ENCODE measurements at regions not wholly inside any gene's neighbourhood (a gene's known extent, or its start where the extent isn't known, plus 50 kb on each side); places are given as distances from the start of the nearest gene placed in this dataset.

- DNase-seq (ENCODE audit: low read depth), result no peak
- no peak overlapping the region for H3K4me3 ChIP-seq (ENCODE audit: control insufficient read depth, low read depth, low read length)
- no peak for TF ChIP-seq CTCF (conservative IDR thresholded peaks at IDR 0.05; ENCODE audit: control insufficient read depth, insufficient read depth, low read depth, low read length)
Observed at GRCh38 chr2:181252262-181253148, 204.7 kb upstream of the ITGA4 start.

GRCh38 chr2:181253438-181253837 lies 203.7 kb upstream of the ITGA4 start:
- DNase-seq (ENCODE audit: low read depth), result peak; percentile 11
- TF ChIP-seq CTCF (conservative IDR thresholded peaks at IDR 0.05; ENCODE audit: control insufficient read depth, insufficient read depth, low read depth, low read length), result no peak
- no peak overlapping the region for H3K4me3 ChIP-seq (ENCODE audit: control insufficient read depth, low read depth, low read length)

DNA sequence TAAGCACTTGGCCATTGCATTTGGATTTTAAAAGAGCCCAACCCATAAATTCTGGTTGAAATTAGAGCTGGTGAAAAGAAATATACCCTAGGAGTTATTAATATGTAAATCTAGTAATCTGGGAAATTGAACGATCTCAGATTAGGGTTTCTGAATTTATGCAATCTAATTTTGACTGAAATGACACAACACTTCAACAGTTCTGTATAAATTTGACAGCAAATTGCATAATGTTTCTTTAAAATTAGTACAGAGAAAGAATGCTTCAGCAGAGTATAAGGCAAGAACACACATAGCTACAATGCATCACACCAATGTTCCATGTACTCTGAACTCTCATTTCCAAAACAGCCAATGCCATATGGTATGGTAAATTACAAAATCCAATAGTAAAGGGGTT lies 201.5 kb upstream of the ITGA4 start:
- TF ChIP-seq CTCF (conservative IDR thresholded peaks at IDR 0.05; ENCODE audit: control insufficient read depth, insufficient read depth, low read depth, low read length), result no peak
- no peak overlapping the region for H3K4me3 ChIP-seq (ENCODE audit: control insufficient read depth, low read depth, low read length)
- no peak for DNase-seq (ENCODE audit: low read depth)

DNA sequence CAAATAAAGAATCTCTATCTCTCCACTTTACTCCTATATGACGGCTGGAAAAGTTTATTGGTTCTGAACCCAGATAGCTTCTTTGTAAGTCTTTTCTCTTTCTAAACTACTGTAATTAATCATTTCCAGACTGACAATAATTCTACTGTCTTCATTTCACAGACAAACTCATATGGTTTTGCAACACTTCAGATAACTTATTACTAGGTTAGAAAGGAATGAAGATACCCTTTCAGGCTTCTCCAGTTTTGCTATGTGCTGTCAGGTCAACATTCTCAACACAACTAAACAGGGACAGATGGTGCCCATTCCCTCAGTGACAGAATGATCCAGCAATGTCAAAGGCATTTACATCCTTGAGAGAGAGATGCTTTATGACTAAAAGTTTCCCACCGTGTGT lies 198.5 kb upstream of the ITGA4 start:
- peak; percentile 68 for DNase-seq (ENCODE audit: low read depth)
- no peak for TF ChIP-seq CTCF (conservative IDR thresholded peaks at IDR 0.05; ENCODE audit: control insufficient read depth, insufficient read depth, low read depth, low read length)
- no peak overlapping the region for H3K4me3 ChIP-seq (ENCODE audit: control insufficient read depth, low read depth, low read length)

- DNase-seq (ENCODE audit: low read depth), result no peak
- H3K4me3 ChIP-seq (ENCODE audit: control insufficient read depth, low read depth, low read length), result no peak overlapping the region
Observed at GRCh38 chr2:181262782-181263181, 194.4 kb upstream of the ITGA4 start.

DNA sequence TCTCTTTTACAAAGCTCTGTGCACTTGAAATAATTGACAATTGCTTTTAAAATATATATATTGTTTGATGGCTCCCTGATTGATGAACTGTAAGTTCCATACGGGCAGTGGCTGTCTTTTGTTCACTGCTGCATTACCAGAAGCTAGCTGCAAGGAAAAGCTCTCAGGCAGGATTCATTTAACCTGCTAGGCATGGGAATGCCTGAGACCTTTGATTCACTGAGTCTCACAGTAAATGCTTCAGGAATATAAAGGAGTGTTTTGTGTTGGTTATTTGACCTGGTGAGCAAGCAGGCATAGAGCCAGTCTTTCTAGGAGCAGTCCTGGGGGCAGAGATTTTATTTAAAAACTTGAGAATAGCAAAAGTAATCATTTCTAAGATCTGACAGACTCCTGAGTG lies 193.2 kb upstream of the ITGA4 start:
- no peak for DNase-seq (ENCODE audit: low read depth)
- TF ChIP-seq CTCF (conservative IDR thresholded peaks at IDR 0.05; ENCODE audit: control insufficient read depth, insufficient read depth, low read depth, low read length), result no peak

More at GRCh38 chr2:181262782-181263181, 194.4 kb upstream of the ITGA4 start:
- TF ChIP-seq CTCF (conservative IDR thresholded peaks at IDR 0.05; ENCODE audit: control insufficient read depth, insufficient read depth, low read depth, low read length), result no peak

More for the DNA sequence above, 193.2 kb upstream of the ITGA4 start:
- H3K4me3 ChIP-seq (ENCODE audit: control insufficient read depth, low read depth, low read length), result no peak overlapping the region

All from fibroblast of mammary gland (primary cell).